K562 (cell line): ENCODE measurements at regions not wholly inside any gene's neighbourhood (a gene's known extent, or its start where the extent isn't known, plus 50 kb on each side); places are given as distances from the start of the nearest gene placed in this dataset.

Experiments used
- ATAC-seq: fragments of 200-7000 bp; cut with Tn5 transposase; 3 replicates; pipeline ENCODE4 v1.9.1; 2020; ENCODE audit warnings: moderate library complexity
- BruUV-seq: library from RNA; stranded (reverse); fragments of 400-500 nt; replicated peaks from 2 replicates; lab custom pipeline; 2021; lab: Mats Ljungman, UMichigan
- CTCF ChIA-PET: fragments of 300-600 bp; formaldehyde crosslinking; extraction: SDS; loops from one replicate; lab custom pipeline; 2021; ENCODE audit warnings: low intra/inter-chr PET ratio; lab: Yijun Ruan, JAX
- POLR2A ChIA-PET: fragments of 300-600, 350-650 bp; sonication (Branson Sonifier 250); formaldehyde crosslinking; extraction: SDS; loops from one replicate; lab custom pipeline; 2021; ENCODE audit warnings: antibody characterized with exemption, inconsistent platforms; lab: Yijun Ruan, JAX
- DNase-seq, 4 experiments: peaks; one replicate each; pipeline versions ENCODE4 v3.0.0 to v3.0.0-alpha.2; 2011 to 2018; ENCODE audit warnings: low spot score in 3 of 4, mixed read lengths in 3 of 4; ENCODE audit errors: extremely low read depth in 1 of 4
- FAIRE-seq: peaks from 2 replicates; lab custom pipeline; 2011; peaks lifted over from hg19 to GRCh38; lab: Jason Lieb, UNC
- H2AFZ ChIP-seq: 2 replicates; pipeline ENCODE4 v1.6.0; 2011; ENCODE audit warnings: low read depth, low read length, control low read depth, inconsistent platforms
- H3K27ac ChIP-seq: fragments of 200-600 bp; 3 replicates; pipeline ENCODE4 v1.8.0; 2011; ENCODE audit warnings: low read depth, mild to moderate bottlenecking, control low read depth, inconsistent platforms, low read length, moderate library complexity, mixed read lengths; ENCODE audit errors: extremely low read depth
- H3K27me3 ChIP-seq, 2 experiments: fragments of 300-600 bp in 1 of 2; 2 replicates in 1 of 2; 3 replicates in 1 of 2; pipeline versions ENCODE4 v1.6.0 to v1.8.0; 2011; ENCODE audit warnings: inconsistent platforms in 2 of 2, low read length in 2 of 2, mild to moderate bottlenecking in 1 of 2, mixed read lengths in 1 of 2, moderate library complexity in 1 of 2; ENCODE audit not compliant: control insufficient read depth in 2 of 2, insufficient read depth in 2 of 2
- H3K36me3 ChIP-seq: fragments of 300-600 bp; 3 replicates; pipeline ENCODE4 v1.8.0; 2011; ENCODE audit warnings: mild to moderate bottlenecking, low read length, inconsistent platforms; ENCODE audit not compliant: control insufficient read depth, insufficient read depth
- H3K4me1 ChIP-seq, 2 experiments: fragments of 200-600 bp in 1 of 2; replicated peaks in 1 of 2; 2 replicates in 1 of 2; 3 replicates in 1 of 2; pipeline versions ENCODE4 v1.5.1 to v1.8.0; 2011; ENCODE audit warnings: inconsistent platforms in 2 of 2, low read length in 2 of 2, mild to moderate bottlenecking in 1 of 2, mixed read lengths in 1 of 2, moderate library complexity in 1 of 2; ENCODE audit not compliant: control insufficient read depth in 2 of 2, insufficient read depth in 2 of 2
- H3K4me2 ChIP-seq: 2 replicates; pipeline ENCODE4 v1.6.1; 2011; ENCODE audit warnings: low read length, control low read depth, inconsistent platforms, mixed read lengths; ENCODE audit not compliant: insufficient read depth
- H3K4me3 ChIP-seq: fragments of 200-600 bp; sonication (generic), shearing (Covaris generic); 2 replicates; pipeline ENCODE4 v1.5.1; 2016; ENCODE audit warnings: control low read depth, inconsistent platforms
- H3K79me2 ChIP-seq: fragments of 200-600 bp; 3 replicates; pipeline ENCODE4 v1.8.0; 2011; ENCODE audit warnings: low read length, inconsistent platforms; ENCODE audit not compliant: control insufficient read depth, insufficient read depth
- H3K9ac ChIP-seq, 2 experiments: 2 replicates each; pipeline versions ENCODE4 v1.6.0 to v1.6.1; 2011; ENCODE audit warnings: low read depth in 2 of 2, low read length in 2 of 2, control low read depth in 1 of 2, inconsistent platforms in 1 of 2, mild to moderate bottlenecking in 1 of 2, mixed read lengths in 1 of 2; ENCODE audit not compliant: insufficient read depth in 1 of 2
- H3K9me1 ChIP-seq: one replicate; pipeline ENCODE4 v1.6.0; 2011; ENCODE audit warnings: inconsistent platforms, mild to moderate bottlenecking, low read length, moderate library complexity; ENCODE audit not compliant: control insufficient read depth, insufficient read depth
- H3K9me3 ChIP-seq: replicated peaks from 2 replicates; pipeline ENCODE4 v1.5.1; 2011; ENCODE audit warnings: low read depth, low read length, inconsistent platforms; ENCODE audit not compliant: control insufficient read depth, insufficient read depth
- H4K20me1 ChIP-seq: replicated peaks from 2 replicates; pipeline ENCODE4 v1.6.1; 2011; ENCODE audit warnings: low read length, inconsistent platforms, mixed read lengths; ENCODE audit not compliant: control insufficient read depth, insufficient read depth
- CTCF ChIP-seq, 3 experiments: IDR thresholded peaks in 2 of 3; conservative IDR thresholded peaks in 1 of 3; 2 replicates each; pipeline ENCODE4 v1.5.1; 2011 to 2012; ENCODE audit warnings: low read length in 3 of 3, mild to moderate bottlenecking in 3 of 3, control low read depth in 2 of 3, improper control_type of control experiment in 1 of 3, inconsistent platforms in 1 of 3, low read depth in 1 of 3, mixed read lengths in 1 of 3, moderate library complexity in 1 of 3; ENCODE audit not compliant: insufficient read depth in 2 of 3
- E4F1 ChIP-seq: fragments of 250-450 bp; sonication (Bioruptor Pico); IDR thresholded peaks from 2 replicates; pipeline ENCODE4 v1.5.0; 2021; ENCODE audit warnings: mild to moderate bottlenecking, borderline replicate concordance
- POLR2B ChIP-seq: fragments of 450-650 bp; IDR thresholded peaks from 2 replicates; pipeline ENCODE4 v1.6.1; 2018; ENCODE audit warnings: low read depth; ENCODE audit not compliant: partially characterized antibody
- RAD21 ChIP-seq, 2 experiments: fragments of 250-450 bp in 1 of 2; fragments of 450-650 bp in 1 of 2; sonication (Bioruptor Pico) in 1 of 2; formaldehyde crosslinking in 1 of 2; IDR thresholded peaks in 1 of 2; conservative IDR thresholded peaks in 1 of 2; 2 replicates each; pipeline versions ENCODE4 v1.4.0 to v1.8.0; 2020 to 2022; ENCODE audit warnings: mild to moderate bottlenecking in 2 of 2, moderate library complexity in 1 of 2
- TCF3 ChIP-seq: sonication (generic); formaldehyde crosslinking; IDR thresholded peaks from 2 replicates; pipeline ENCODE4 v1.4.0; 2020; ENCODE audit warnings: mild to moderate bottlenecking, missing genetic modification reagents
- TCF7L2 ChIP-seq: fragments of 150-350 bp; IDR thresholded peaks from 2 replicates; pipeline ENCODE4 v1.6.1; 2016; ENCODE audit warnings: low read depth, mild to moderate bottlenecking, low read length, moderate library complexity
- THRAP3 ChIP-seq: fragments of 450-650 bp; IDR thresholded peaks from 2 replicates; pipeline ENCODE4 v1.6.1; 2016; ENCODE audit warnings: mild to moderate bottlenecking, inconsistent platforms, borderline replicate concordance
- YY1 ChIP-seq, 3 experiments: IDR thresholded peaks; 2 replicates each; pipeline ENCODE4 v1.6.1; 2011; ENCODE audit warnings: low read length in 2 of 3, mild to moderate bottlenecking in 2 of 3, moderate library complexity in 2 of 3, borderline replicate concordance in 1 of 3, control low read depth in 1 of 3, low read depth in 1 of 3; ENCODE audit not compliant: insufficient read depth in 3 of 3, insufficient replicate concordance in 2 of 3, control insufficient read depth in 1 of 3, insufficient read length in 1 of 3; ENCODE audit errors: extremely low read depth in 1 of 3
- WGBS: fragments of 100-300 bp; shearing (Covaris generic); methylation state at CpG from one replicate; pipeline ENCODE4 v1.1.6; 2016; ENCODE audit warnings: low coverage, mixed read lengths; ENCODE audit not compliant: insufficient coverage; ENCODE audit errors: missing lambda C conversion rate; 5-methylcytosine and 5-hydroxymethylcytosine counted together
- in situ Hi-C: fragments of 300-500 bp; cut with MboI; formaldehyde crosslinking; loops from 4 replicates; pipeline ENCODE4 v1.15.0; 2018; ENCODE audit warnings: inconsistent platforms, mixed read lengths
- intact Hi-C: fragments of 100-400 bp; cut with micrococcal nuclease; formaldehyde crosslinking; loops from 2 replicates; pipeline ENCODE4 v1.14.2; 2022

DNA sequence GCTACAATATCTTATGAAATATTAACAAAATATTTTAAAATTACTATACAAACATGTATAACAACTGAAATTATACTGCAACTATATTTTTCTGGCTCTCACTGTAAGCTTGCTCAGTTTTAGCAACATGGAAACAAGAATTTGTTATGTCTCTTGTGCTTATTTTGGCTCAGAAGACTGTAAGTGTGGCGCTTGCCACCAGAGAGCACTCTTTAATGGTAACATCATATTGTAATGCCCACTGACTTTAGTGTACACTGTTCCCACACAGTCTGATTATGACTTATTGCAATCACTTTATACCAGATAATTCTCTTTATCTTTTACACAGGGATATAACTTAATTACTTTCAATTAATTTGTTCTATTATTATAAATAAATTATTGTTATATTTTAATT lies 1500.6 kb upstream of the TMEFF2 start:
- intact Hi-C loops (no loop called here), in situ Hi-C loops (no loop called here)
- Histone ChIP-seq H3K27ac (no peak overlapping the region), H3K4me3 (no peak overlapping the region), H3K4me1 (no peaks in the 10 kb centered on the region), H3K27me3 (no peaks in the 10 kb centered on the region), H3K4me2 (no peak overlapping the region), H3K9ac (no peak overlapping the region), H3K9me3 (no peaks in the 10 kb centered on the region), H3K79me2 (no peaks in the 10 kb centered on the region), H3K9me1 (no peaks in the 10 kb centered on the region), H4K20me1 (no peaks in the 10 kb centered on the region), H3K36me3 (no peaks in the 10 kb centered on the region), H2AFZ (no peak overlapping the region)
- 0 out of 6 replicates have a peak, but pooled peaks of 1 of the 3 experiments have one; percentile 2 for TF ChIP-seq CTCF (IDR thresholded peaks at IDR 0.05 in 2 of 3, conservative IDR thresholded peaks at IDR 0.05 in 1 of 3; ENCODE audit: insufficient read depth in 2 of 3, low read depth in 1 of 3, low read length in 3 of 3)
- no peak for TF ChIP-seq TCF7L2
- peak in 1 of 2 experiments; percentile 30; a peak in 2 of 4 replicates for TF ChIP-seq RAD21 (CRISPR knock-in tag; conservative IDR thresholded peaks at IDR 0.05 in 1 of 2, IDR thresholded peaks at IDR 0.05 in 1 of 2)
- TF ChIP-seq YY1 (IDR thresholded peaks at IDR 0.05; ENCODE audit: borderline replicate concordance in 1 of 3, control insufficient read depth in 1 of 3, extremely low read depth in 1 of 3, insufficient read depth in 3 of 3, insufficient read length in 1 of 3, insufficient replicate concordance in 2 of 3, low read depth in 1 of 3, low read length in 2 of 3): no peak
- TF ChIP-seq THRAP3: no peak
- no peak for TF ChIP-seq E4F1 (CRISPR knock-in tag)
- no peak for TF ChIP-seq TCF3
- no peak for TF ChIP-seq POLR2B
- ChIA-PET POLR2A (no interaction called here), CTCF (no interaction called here)
- no peak for ATAC-seq
- no peak for FAIRE-seq
- DNase-seq: peak in 1 of 4 experiments; percentile 1
- 0% methylated on average over 1 of the region's 1 CpG for WGBS
- no TSS peak for BruUV-seq
